Natural killer cell (primary cell): ENCODE measurements at regions not wholly inside any gene's neighbourhood (a gene's known extent, or its start where the extent isn't known, plus 50 kb on each side); places are given as distances from the start of the nearest gene placed in this dataset.

Experiments used
- ATAC-seq, 3 donors: fragments of 150-1000 bp in 2 of 3; fragments of 200-7000 bp in 1 of 3; cut with Tn5 transposase; 1 replicate in 1 of 3; 2 replicates in 2 of 3; pipeline ENCODE4 v1.10.0; 2021; ENCODE audit warnings: mild to moderate bottlenecking in 2 of 3, moderate library complexity in 2 of 3
- DNase-seq, 2 donors: peaks; one replicate each; pipeline versions ENCODE4 v3.0.0 to v3.0.0-alpha.2; 2013 to 2021; ENCODE audit warnings: mixed read lengths in 1 of 2
- H3K27ac ChIP-seq: one replicate; pipeline ENCODE4 v1.5.1; 2013; ENCODE audit warnings: mild to moderate bottlenecking, low read length
- H3K27me3 ChIP-seq: one replicate; pipeline ENCODE4 v1.6.1; 2013; ENCODE audit warnings: low read length; ENCODE audit not compliant: control insufficient read depth, insufficient read depth
- H3K36me3 ChIP-seq: one replicate; pipeline ENCODE4 v1.6.1; 2013; ENCODE audit warnings: low read length; ENCODE audit not compliant: control insufficient read depth, insufficient read depth
- H3K4me1 ChIP-seq: one replicate; pipeline ENCODE4 v1.6.1; 2013; ENCODE audit warnings: low read length; ENCODE audit not compliant: control insufficient read depth, insufficient read depth
- H3K4me3 ChIP-seq: one replicate; pipeline ENCODE4 v1.5.1; 2013; ENCODE audit warnings: low read length
- H3K9me3 ChIP-seq: one replicate; pipeline ENCODE4 v1.6.1; 2013; ENCODE audit warnings: low read length; ENCODE audit not compliant: control insufficient read depth, insufficient read depth
- H3K27ac Mint-ChIP-seq, 2 donors: one replicate each; pipeline ENCODE4 v1.8.0; 2022; ENCODE audit warnings: mild to moderate bottlenecking in 2 of 2, mixed read lengths in 2 of 2, moderate library complexity in 1 of 2
- H3K27me3 Mint-ChIP-seq, 2 donors: one replicate each; pipeline ENCODE4 v1.8.0; 2022; ENCODE audit warnings: low read depth in 2 of 2, mixed read lengths in 2 of 2
- H3K36me3 Mint-ChIP-seq: one replicate; pipeline ENCODE4 v1.8.0; 2022; ENCODE audit warnings: mixed read lengths
- H3K4me1 Mint-ChIP-seq, 2 donors: one replicate each; pipeline ENCODE4 v1.8.0; 2022; ENCODE audit warnings: mixed read lengths in 2 of 2
- H3K4me3 Mint-ChIP-seq: one replicate; pipeline ENCODE4 v1.8.0; 2022; ENCODE audit warnings: mild to moderate bottlenecking, moderate library complexity, mixed read lengths
- H3K9me3 Mint-ChIP-seq, 2 donors: one replicate each; pipeline ENCODE4 v1.8.0; 2022; ENCODE audit warnings: mixed read lengths in 2 of 2
- CTCF ChIP-seq: fragments of 200-600 bp; IDR thresholded peaks from one replicate; pipeline ENCODE4 v1.8.0; 2022; ENCODE audit warnings: antibody characterized with exemption
- WGBS: methylation state at CpG from one replicate; pipeline ENCODE4 v1.1.7; 2013; ENCODE audit warnings: missing lambda C conversion rate; ENCODE audit not compliant: insufficient coverage; 5-methylcytosine and 5-hydroxymethylcytosine counted together
- intact Hi-C: fragments of 100-400 bp; cut with micrococcal nuclease; formaldehyde crosslinking; loops from one replicate; pipeline ENCODE4 v1.14.2; 2022

- H3K9me3 Mint-ChIP-seq, result peaks cover 4 to 8% of the 10 kb centered on the region in 2 donors
- Histone ChIP-seq H3K27me3 (no peaks in the 10 kb centered on the region), H3K36me3 (no peaks in the 10 kb centered on the region), H3K27ac (peak overlapping the region; percentile 13), H3K4me3 (no peak overlapping the region), H3K9me3 (peaks cover 3% of the 10 kb centered on the region), H3K4me1 (peaks cover 27% of the 10 kb centered on the region)
- TF ChIP-seq CTCF, result no peak
- peaks cover 12% of the 10 kb centered on the region for H3K36me3 Mint-ChIP-seq
- H3K4me3 Mint-ChIP-seq, result no peak overlapping the region
- peak overlapping the region; percentile 41 to 69 for H3K27ac Mint-ChIP-seq
- H3K4me1 Mint-ChIP-seq, result peaks cover 73 to 79% of the 10 kb centered on the region in 2 donors
- intact Hi-C loops, result no loop called here
- peak in 1 of 3 donors; percentile 26 for ATAC-seq
- no peaks in the 10 kb centered on the region for H3K27me3 Mint-ChIP-seq
- no peak for DNase-seq
- 50% methylated on average over 8 of the region's 11 CpGs for WGBS
These were observed 172.5 kb upstream of the FOXN3 start for GRCh38 chr14:89589400-89590118.

- ATAC-seq (no peak), DNase-seq (no peak)
- no peak overlapping the region for H3K27ac ChIP-seq
- no peaks in the 10 kb centered on the region for H3K36me3 ChIP-seq
- peaks cover 27% of the 10 kb centered on the region for H3K4me1 ChIP-seq
- H3K4me3 ChIP-seq, result no peak overlapping the region
- no peak for TF ChIP-seq CTCF
- H3K27me3 ChIP-seq, result no peaks in the 10 kb centered on the region
- H3K4me3 Mint-ChIP-seq, result no peak overlapping the region
- H3K27ac Mint-ChIP-seq, result peak overlapping the region; percentile 41 to 69
- H3K9me3 Mint-ChIP-seq, result peaks cover 4 to 8% of the 10 kb centered on the region in 2 donors
- intact Hi-C loops, result no loop called here
- H3K9me3 ChIP-seq, result peaks cover 3% of the 10 kb centered on the region
- peaks cover 12% of the 10 kb centered on the region for H3K36me3 Mint-ChIP-seq
- H3K27me3 Mint-ChIP-seq, result no peaks in the 10 kb centered on the region
- WGBS, result no CpG with 5 or more reads among the region's 1 CpG
- H3K4me1 Mint-ChIP-seq, result peaks cover 74 to 80% of the 10 kb centered on the region in 2 donors
These were observed 171.8 kb upstream of the FOXN3 start for GRCh38 chr14:89588840-89589296.

GRCh38 chr14:89588016-89588415 lies 171.0 kb upstream of the FOXN3 start:
- Histone ChIP-seq H3K27ac (no peak overlapping the region), H3K9me3 (peaks cover 3% of the 10 kb centered on the region), H3K4me1 (peaks cover 27% of the 10 kb centered on the region), H3K36me3 (no peaks in the 10 kb centered on the region), H3K4me3 (no peak overlapping the region), H3K27me3 (no peaks in the 10 kb centered on the region)
- peak overlapping the region; percentile 41 to 69 for H3K27ac Mint-ChIP-seq
- TF ChIP-seq CTCF, result no peak
- WGBS, result 67% methylated on average over 5 of the region's 5 CpGs
- DNase-seq (no peak), ATAC-seq (peak in 1 of 3 donors; percentile 34)
- intact Hi-C loops, result no loop called here
- no peak overlapping the region for H3K4me3 Mint-ChIP-seq
- no peaks in the 10 kb centered on the region for H3K27me3 Mint-ChIP-seq
- H3K9me3 Mint-ChIP-seq, result peaks cover 4 to 8% of the 10 kb centered on the region in 2 donors
- H3K36me3 Mint-ChIP-seq, result peaks cover 12% of the 10 kb centered on the region
- peaks cover 80 to 85% of the 10 kb centered on the region in 2 donors for H3K4me1 Mint-ChIP-seq

GRCh38 chr14:89587136-89587420 lies 170.0 kb upstream of the FOXN3 start:
- intact Hi-C loops, result loop anchor here (2.0 kb wide), 1 partner anchor 40 kb away; no protein-coding TSS in a partner anchor
- Mint-ChIP-seq H3K4me1 (peaks cover 79 to 87% of the 10 kb centered on the region in 2 donors), H3K4me3 (no peak overlapping the region), H3K27ac (no peak overlapping the region), H3K27me3 (no peaks in the 10 kb centered on the region), H3K36me3 (peaks cover 7% of the 10 kb centered on the region), H3K9me3 (peaks cover 0 to 5% of the 10 kb centered on the region in 2 donors)
- Histone ChIP-seq H3K9me3 (peaks cover 3% of the 10 kb centered on the region), H3K27ac (no peak overlapping the region), H3K36me3 (no peaks in the 10 kb centered on the region), H3K4me3 (no peak overlapping the region), H3K4me1 (peaks cover 27% of the 10 kb centered on the region), H3K27me3 (no peaks in the 10 kb centered on the region)
- 95% methylated on average over 5 of the region's 5 CpGs for WGBS
- TF ChIP-seq CTCF, result no peak
- no peak for DNase-seq
- ATAC-seq, result no peak
